Muscle of arm (tissue), 1 donor: ENCODE measurements at regions not wholly inside any gene's neighbourhood (a gene's known extent, or its start where the extent isn't known, plus 50 kb on each side); places are given as distances from the start of the nearest gene placed in this dataset.
"Not testable (repeated sequence)": the region's sequence is repeated elsewhere in the genome, so short reads cannot be mapped to it uniquely, and the experiment has no call there.

ENCODE experiments used
- DNase-seq: peaks from one replicate; pipeline ENCODE4 v3.0.0-alpha.2; 2013

DNA sequence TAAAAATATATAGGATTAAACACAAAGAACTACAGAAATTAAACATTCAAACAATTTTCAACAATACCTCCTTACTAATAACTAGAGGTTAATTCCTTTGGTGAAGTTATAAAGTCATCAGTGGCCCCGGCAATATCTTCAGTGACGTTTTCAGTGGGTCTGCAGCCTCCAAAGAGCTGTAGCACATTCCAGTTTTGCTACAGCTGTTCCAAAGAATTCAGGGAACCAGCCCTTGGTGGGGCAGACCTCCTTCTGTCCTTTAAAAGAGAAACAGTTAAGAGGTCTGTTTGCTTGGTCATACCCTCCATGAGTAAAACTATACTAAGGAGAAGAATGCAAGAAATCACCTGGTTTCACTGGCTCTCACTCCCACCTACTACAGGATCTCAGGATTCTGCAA lies 99.2 kb upstream of the ZDHHC17 start:
- DNase-seq = no peak

DNA sequence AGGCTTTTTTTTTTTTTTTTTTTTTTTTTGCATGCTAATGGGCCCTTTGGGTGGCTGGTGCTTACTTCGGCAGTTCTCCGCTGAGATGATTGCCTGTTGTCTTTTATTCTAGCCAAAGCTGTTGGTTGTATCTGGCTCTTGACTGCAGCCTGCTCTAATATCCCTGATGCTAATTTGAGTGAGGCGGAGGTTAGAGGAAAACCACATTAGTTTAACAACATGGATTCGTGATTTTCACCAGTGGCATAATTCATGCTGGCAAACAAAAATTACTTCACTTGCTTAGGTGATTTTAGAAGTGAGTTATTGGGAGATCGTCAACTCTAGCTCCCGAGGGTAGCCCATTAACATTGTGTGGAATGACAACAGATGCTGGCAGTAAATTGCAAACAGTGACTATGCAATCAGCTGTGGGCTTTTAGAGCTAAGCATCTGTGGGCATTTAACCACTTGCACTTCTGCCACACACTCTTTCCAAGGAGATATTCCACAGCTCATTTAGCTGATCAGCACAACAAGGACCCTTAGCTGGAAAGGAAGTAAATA lies 97.6 kb upstream of the ZDHHC17 start:
- no peak for DNase-seq

DNA sequence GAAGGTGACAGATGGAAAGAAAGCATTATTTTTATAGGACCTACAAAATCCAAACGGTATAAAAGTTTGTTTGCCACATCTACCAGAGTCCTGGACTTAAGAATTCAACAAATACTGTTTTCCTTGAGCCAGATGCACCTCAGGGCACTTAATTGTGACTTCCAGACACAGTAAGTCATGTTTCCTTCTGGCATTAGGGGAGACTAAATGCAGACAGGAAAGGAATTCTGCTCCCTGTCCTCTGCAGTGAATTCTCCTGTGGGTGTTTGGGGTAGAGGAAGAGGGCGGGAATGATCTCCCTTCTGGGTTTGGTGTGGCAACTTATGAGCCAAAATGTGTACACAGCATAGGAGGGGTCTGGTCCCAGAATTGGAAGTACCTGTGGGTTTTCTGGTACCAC lies 93.9 kb upstream of the ZDHHC17 start:
- no peak for DNase-seq

DNA sequence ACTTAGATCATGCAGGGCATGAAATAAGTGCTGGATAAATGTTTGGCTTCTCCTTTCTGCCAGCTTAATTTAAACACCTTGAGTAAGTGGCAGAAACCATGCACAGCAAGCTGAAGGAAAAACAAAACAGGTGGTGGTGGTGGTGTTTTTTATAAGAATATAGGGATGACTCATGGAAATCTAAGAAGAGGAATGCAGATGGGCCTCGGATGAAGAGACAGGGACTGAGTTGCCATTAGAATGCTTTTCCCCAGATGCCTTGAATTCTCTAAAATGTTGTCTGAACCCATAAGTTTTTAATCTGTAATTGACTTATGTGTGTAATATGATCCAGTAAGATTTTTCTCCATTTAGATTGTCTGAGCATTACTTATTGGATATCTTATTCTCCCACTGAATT lies 93.1 kb upstream of the ZDHHC17 start:
- no peak for DNase-seq

DNA sequence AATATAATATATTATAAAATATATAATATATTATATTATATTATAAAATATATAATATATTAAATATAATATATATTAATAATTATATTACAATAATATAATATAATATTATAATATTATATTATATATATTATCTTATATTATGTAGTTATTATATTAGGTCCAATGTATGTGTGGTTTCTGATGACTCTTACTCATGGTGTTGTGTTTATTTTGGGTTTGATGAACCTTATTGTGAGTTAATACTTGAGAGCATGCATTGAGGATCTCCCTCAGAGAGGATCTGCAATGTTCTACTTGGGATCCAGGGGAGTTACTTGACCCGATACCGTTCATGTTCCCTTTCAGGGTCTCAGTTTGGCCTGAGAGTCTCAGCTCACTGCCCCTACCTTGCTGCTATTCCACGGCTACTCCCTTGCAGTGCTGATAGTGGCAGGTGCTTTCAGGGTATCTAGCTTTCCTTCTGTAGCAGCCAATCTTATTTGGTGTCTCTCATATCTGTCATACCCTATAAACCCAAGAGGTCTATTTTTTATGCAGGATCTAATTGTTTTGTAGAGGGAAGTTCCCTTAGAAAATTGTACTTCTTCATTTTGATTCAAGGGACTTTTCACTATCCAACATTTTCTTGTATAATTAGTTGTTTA lies 89.1 kb upstream of the ZDHHC17 start:
- DNase-seq = no peak

DNA sequence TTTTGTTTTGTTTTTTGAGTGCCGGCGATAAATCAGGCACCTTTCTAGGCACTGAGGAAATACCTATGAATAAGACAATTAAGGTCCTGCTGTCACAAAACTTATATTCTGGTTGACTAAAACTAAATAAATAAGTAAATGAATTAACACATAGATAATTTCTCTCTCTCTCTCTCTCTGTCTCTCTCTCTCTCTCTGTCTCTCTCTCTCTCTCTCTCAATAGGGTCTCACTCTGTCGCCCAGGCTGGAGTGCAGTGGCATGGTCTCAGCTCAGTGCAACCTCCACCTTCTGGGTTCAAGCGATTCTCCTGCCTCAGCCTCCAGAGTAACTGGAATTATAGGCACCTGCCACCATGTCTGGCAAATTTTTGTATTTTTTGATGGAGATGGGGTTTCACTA lies 87.7 kb upstream of the ZDHHC17 start:
- DNase-seq = not testable (repeated sequence)

DNA sequence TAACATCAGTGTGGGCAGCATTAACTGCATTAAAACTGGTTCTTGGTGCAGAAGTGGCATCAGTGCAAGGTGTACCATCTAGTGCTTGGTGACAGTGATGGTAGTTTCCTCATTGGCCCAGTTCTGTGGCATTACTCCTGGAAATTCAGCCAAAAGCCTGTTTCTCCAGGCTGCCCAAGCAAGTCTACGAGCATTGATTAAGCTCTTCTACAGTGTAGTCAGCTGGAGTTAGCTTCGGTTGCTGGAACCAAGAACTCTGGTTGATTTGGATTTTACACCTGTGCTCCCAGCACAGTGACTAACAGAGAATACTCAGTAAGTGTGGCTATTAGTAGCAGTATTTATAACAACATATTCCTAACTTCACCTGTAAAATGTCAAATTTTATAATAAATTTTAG lies 84.9 kb upstream of the ZDHHC17 start:
- DNase-seq = no peak

DNA sequence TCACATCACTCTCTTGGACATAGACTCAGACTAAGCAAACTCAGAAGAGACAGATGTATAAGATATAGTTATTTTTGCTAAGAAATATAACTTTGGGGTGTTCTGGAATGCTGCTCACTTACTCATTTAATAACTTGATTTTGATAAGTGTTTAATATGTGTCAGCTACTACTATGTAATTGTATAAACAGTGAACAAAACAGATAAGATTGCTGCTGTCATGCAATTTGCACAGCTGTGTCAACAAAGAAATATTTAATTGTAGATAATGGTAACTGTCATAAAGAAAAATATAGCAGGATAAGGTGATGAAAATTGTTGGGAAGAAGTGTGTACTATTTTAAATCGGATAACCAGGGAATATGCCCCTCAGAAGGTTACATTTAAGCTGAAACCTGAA lies 84.1 kb upstream of the ZDHHC17 start:
- DNase-seq = no peak

DNA sequence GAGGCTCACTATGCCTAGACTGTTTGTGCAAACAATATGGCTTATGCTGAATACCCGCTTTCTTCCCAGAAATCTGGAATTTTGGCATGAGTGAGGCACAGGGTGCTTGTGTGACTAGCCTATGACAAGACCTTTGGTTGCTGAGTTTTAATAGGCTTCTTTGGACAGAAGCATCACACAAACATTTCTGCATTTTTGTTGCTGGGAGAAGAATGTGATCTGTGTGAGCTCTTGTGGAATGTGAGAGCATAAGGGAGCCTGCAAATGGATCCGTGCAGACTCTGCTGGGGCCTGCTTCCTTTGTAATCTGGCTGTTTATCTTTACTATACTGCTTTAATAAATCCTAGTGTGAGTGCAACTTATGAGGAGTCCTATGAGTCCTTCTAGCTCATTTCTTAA lies 83.0 kb upstream of the ZDHHC17 start:
- DNase-seq = no peak

DNA sequence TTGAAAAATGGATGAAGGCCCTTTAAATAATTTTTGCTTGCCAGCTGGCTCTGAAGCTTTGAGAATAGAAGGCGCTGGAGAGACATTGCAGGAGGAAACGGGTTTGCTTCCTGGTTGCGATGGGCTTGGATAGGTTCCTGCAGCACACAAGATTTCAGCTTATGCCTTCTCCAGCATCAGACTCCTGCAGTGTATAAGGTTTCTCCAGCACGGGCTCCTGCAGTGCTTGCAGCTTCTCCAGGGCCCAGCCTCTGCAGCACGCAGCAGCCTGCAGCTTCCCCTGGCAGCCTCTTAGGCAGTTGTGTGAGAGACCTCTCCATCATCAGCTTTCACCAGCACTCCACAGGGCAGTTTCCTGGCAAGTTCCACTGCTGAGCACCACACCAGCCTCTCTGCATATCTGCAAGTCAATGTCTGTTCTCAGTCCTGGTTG lies 78.7 kb upstream of the ZDHHC17 start:
- peak; percentile 84 for DNase-seq

DNA sequence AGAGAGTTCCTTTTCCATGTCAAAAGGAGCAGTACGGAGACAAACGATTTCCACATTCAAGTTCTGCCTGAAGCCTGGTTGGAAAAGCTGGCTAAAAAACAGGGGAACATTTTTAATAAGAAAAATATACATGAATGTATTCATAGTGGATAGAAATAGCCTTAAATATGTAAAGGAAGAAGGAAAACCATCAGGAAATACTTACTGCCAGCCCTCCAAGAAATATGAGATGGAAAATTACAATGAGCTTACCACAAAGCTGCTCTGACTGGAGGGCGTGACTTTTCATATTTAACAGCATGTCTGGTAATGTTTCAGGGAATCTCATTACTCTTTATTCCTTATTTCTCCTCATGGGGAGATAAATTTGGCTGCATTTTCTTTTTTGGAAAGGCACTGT lies 75.9 kb upstream of the ZDHHC17 start:
- DNase-seq = peak; percentile 79

DNA sequence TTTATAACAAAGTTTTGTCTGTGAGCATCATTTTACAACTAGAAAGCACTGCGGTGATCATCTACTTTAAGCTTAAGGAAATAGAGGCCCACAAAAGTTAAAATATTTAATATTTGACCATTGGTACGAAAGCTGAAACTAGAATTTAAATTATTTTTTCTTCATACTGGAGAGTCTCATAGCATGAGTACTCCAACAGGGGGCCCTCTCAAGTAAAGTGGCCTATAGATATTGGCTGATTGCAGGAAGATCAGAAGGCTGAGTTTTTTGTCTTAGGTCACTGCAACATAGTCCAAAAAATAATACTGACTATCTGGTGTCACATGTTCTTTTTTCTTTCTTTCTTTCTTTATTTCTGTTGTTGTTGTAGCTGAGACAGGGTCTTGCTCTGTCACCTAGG lies 75.3 kb upstream of the ZDHHC17 start:
- no peak for DNase-seq

DNA sequence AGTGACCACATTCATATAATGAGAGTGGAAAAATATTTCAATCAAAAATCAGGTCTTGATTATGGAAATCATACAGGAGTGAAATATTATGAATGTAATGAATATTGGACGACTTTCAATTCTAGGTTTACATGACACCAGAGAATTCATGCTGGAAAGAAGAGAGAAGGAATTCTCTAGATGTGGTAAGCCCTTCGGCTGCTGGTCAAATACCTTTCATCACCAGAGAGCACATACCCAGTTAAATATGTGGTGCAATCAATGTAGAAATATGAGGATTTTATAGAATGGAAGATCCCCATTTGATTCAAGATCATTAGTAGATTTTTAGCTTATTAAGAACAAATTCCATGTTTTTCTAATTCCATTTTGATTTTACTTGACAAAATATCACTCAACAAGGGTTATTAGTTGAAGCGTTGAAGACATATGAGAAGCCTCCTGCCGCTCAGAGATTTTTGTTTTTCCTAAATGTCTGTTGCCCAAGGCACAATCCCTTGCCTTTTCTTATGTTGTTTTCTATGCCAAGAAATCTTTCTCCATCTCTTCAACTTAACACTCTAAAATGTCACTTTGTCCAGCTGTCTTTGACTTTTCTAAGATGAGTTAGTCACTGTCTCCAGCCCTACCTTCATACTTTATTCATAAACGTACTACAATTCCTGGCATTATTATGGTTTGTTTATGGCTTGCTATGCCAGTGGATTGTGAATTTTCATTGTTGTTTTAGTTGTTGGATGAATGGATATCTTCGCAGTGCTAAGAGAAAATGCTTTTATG lies 72.8 kb upstream of the ZDHHC17 start:
- no peak for DNase-seq

DNA sequence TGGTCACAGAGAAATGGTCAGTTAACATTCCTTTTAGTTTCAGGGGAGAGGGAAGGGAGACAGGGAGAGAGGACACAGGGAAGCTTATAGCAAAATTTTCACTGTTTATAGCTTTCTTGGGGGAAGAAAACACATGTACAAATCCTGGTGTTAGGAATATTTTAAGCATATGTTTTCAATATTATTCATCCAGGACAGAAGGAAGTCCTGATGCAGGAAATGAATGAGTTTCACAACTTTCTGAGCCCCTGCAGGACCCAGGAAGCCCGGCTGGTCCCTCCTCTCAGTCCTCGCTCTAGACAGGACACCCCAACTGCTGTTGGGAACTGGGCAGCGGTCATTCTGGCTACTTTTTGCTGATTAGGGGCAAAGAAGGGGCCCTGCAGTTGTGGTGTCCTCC lies 71.1 kb upstream of the ZDHHC17 start:
- no peak for DNase-seq

DNA sequence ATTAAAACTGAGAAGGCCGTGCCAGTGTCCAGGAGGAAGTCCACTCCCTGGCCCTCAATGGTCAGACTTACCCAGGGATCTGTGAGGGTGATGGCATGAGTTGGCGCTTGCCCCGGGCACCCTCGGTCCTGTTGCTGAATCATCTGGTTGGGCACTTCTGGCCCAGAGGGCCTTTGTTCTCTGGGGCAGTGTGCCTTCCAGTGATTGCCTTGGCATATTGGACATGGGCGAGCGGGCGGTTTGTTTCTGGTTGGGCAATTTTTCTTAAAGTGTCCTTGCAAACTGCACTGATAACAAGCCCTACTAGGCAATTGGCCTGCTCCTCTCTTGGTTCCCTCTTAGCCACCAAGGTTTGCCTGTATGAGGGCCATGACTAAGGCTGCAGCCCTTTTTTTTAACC lies 69.5 kb upstream of the ZDHHC17 start:
- DNase-seq = no peak

DNA sequence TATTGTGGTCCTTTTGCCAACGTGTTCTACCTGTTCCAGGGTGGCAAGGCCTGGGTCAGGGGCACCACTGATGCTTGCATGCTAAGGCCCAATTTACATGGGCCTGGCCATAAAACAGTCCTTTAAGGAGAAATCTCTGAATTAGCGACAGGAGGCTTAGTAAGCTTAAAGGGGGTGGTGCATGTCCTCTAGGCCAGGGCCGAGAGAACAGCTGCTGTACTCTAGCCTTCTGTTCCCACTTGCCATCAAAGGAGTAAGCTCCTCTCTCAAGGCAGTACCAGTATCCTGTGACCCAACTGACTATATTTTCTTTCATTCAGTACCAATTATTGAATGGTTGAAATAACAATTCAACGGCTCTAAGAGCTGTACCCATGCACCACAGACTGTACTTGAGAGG lies 67.7 kb upstream of the ZDHHC17 start:
- DNase-seq = no peak

DNA sequence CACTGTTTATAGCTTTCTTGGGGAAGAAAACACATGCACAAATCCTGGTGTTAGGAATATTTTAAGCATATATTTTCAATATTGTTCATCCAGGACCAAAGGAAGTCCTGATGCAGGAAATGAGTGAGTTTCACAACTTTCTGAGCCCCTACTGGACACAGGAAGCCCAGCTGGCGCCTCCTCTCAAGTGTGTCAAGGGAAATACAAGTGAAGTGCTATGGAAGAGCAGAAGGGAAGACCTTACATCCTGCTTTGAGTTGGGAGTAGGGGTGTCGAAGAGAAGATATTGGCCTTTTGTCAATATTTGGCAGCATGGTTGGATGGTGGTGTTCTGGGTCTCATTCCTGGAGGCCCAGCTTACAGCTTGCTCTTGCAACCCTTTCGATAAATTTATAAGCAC lies 66.1 kb upstream of the ZDHHC17 start:
- DNase-seq = no peak

DNA sequence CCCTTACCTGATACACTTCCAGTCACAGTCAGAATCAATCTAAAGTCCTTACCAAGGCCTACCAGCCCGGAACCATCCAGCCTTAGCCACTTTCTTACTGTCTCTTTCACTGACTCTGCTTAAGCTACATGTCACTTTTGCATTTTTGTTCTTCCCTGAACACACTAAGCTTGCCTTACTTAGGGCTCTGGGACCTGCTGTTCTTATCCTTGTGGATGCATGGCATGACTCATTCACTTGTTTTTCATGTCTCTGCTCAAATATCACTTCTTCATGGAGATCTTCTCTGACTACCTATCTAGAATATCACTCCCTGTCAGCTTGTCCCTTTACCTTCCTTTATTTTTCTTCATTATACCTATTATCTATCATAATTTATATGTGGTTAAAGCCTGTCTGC lies 65.6 kb upstream of the ZDHHC17 start:
- DNase-seq = no peak

DNA sequence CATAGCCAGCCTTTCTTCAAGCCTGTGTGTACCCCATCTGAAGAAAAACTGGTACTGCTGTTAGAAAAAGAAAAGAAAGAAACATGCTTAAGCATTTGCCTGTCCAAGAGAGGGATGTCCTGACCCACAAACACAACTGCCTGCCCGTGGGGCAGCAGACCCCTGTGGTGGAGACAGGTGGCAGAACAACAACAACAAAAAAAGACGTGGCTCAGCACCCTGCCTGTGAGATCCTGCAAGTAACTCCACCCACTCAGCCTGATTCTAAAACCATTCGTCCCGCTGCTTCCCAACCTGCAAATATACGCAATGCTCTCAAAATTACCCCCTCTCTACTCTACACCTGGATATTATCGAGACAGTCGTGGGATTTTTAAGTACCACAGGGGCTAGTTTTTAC lies 64.9 kb upstream of the ZDHHC17 start:
- DNase-seq = no peak

DNA sequence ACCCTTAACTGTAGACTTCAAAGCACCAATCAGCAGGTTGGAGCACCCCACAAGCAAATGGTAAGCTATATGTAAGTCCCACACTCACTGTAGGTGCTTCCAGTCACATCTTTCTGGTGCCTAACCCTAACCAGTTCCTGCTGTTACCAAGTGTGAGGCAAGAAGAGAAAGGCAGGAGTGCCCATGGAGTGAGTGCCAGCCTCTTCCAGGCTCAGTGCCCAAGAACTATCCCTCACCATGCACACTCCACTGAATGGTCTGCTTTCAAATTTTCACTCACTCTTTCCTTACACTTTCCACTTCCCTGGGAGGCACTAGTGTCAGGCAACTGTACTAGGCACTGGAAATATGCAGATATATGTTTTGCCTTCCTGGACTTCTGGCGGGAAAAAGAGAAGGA lies 62.2 kb upstream of the ZDHHC17 start:
- no peak for DNase-seq

DNA sequence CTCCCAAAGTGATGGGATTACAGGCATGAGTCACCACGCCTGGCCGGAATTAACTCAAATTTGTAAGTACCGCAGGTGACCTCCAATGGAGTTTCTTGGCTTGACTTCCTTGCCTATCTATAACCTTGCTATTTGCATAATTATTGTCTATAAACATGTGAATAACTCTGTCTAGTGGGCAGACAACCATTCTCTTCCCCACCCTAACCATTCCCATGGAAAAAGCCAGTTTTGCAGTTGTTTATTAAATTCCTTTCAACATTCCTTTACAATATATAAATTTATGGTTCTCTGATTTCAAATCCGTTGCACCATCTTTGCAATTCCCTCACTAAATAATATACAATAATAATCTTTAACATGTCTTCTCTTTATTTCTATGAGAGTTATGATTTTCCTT lies 61.0 kb upstream of the ZDHHC17 start:
- no peak for DNase-seq

DNA sequence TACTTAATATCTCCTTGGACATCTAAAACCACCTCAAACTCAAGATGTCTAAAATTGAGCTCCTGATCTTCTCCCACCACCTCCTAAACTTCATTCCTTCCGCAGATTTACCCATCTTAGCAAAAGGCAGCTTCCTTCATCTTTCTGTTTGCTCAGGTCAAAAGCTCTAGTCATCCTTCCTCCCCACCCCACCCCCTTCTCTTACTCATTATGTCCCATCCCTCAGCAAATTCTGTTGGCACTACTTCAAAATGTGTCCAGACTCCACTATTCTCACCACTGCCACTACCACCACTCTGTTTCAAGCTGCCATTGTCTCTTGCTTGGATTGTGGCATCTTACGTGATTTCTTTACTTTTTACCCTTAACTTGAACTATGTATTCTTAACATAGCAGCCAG lies 59.2 kb upstream of the ZDHHC17 start:
- DNase-seq = no peak

DNA sequence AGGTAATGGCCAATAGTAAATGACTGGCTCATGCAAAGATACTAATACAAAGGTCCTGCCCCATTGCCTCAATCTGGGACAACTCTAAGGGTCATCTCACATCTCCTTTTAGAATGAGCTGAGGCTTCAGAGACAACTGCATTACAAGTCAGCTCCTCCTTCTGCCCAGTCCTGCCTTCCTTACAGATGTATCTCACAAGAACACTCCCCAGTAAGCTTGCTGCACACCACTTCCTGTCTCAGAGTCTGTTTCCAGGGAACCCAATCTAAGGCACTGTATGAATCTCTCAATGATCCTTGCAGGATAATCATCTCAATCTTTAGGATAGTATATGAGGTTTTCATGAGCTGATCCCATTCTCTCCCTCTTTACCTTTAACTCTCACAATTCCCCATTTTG lies 57.8 kb upstream of the ZDHHC17 start:
- no peak for DNase-seq

DNA sequence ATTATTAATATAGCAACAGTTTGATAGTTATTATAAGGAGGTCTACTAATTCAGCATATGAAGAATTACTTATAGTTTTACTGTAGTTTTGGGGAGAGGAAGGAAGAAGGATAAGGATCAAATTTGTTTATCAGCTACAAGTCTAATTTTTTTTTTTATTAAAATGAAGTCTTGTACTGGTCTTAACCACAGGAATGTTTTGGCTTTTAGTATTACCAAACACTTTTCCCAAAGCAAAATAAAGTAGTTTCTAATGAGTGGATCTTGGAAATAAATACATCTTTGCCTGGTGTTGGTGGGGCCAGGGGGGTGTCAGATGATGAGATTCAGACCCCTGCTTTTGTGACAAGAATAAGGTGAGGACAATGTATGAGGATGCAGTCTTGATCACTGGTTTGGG lies 57.2 kb upstream of the ZDHHC17 start:
- no peak for DNase-seq
